Suppressor macrophage (primary cell): ENCODE measurements at regions not wholly inside any gene's neighbourhood (a gene's known extent, or its start where the extent isn't known, plus 50 kb on each side); places are given as distances from the start of the nearest gene placed in this dataset.

Experiments
- DNase-seq, 4 experiments: peaks; one replicate each; pipeline ENCODE4 v3.0.0-alpha.2; 2020 to 2022

GRCh38 chr20:24332956-24333355 lies 136.5 kb upstream of the SYNDIG1 start:
- DNase-seq: no peak

GRCh38 chr20:24331939-24332338 lies 137.5 kb upstream of the SYNDIG1 start:
- no peak for DNase-seq

- DNase-seq: no peak
Measured at GRCh38 chr20:24328901-24329300, 140.5 kb upstream of the SYNDIG1 start.

GRCh38 chr20:24321973-24322372 lies 147.5 kb upstream of the SYNDIG1 start:
- DNase-seq: peak in 2 of 4 experiments; percentile 5 to 26

GRCh38 chr20:24318569-24319352 lies 150.7 kb upstream of the SYNDIG1 start:
- DNase-seq: peak in 2 of 4 experiments; percentile 5 to 21

GRCh38 chr20:24317224-24317623 lies 152.2 kb upstream of the SYNDIG1 start:
- DNase-seq: peak in 1 of 4 experiments; percentile 4

- DNase-seq: no peak
Measured at GRCh38 chr20:24316731-24317130, 152.7 kb upstream of the SYNDIG1 start.

GRCh38 chr20:24314053-24314452 lies 155.4 kb upstream of the SYNDIG1 start:
- DNase-seq: no peak

GRCh38 chr20:24309596-24309995 lies 159.8 kb upstream of the SYNDIG1 start:
- DNase-seq: no peak

- peak in 3 of 4 experiments; percentile 25 to 58 (median 42) for DNase-seq
Measured at GRCh38 chr20:24305371-24305770, 164.1 kb upstream of the SYNDIG1 start.

GRCh38 chr20:24304291-24304690 lies 165.1 kb upstream of the SYNDIG1 start:
- no peak for DNase-seq

- DNase-seq: peak in 1 of 4 experiments; percentile 7
Measured at GRCh38 chr20:24303393-24304170, 165.8 kb upstream of the SYNDIG1 start.

- no peak for DNase-seq
Measured at GRCh38 chr20:24297993-24298392, 171.4 kb upstream of the SYNDIG1 start.

- DNase-seq: no peak
Measured at GRCh38 chr20:24296477-24297261, 172.8 kb upstream of the SYNDIG1 start.

- DNase-seq: no peak
Measured at GRCh38 chr20:24291014-24291413, 178.4 kb upstream of the SYNDIG1 start.

GRCh38 chr20:24289737-24290481 lies 179.5 kb upstream of the SYNDIG1 start:
- DNase-seq: peak; percentile 5 to 56 (median 36)

GRCh38 chr20:24283186-24283585 lies 186.2 kb upstream of the SYNDIG1 start:
- DNase-seq: no peak

GRCh38 chr20:24277196-24277595 lies 192.2 kb upstream of the SYNDIG1 start:
- no peak for DNase-seq

- DNase-seq: no peak
Measured at GRCh38 chr20:24275946-24276705, 193.3 kb upstream of the SYNDIG1 start.

- no peak for DNase-seq
Measured at GRCh38 chr20:24273251-24273650, 196.2 kb upstream of the SYNDIG1 start.

GRCh38 chr20:24261351-24261750 lies 208.1 kb upstream of the SYNDIG1 start:
- DNase-seq: no peak
